Loucy (cell line): ENCODE measurements at regions not wholly inside any gene's neighbourhood (a gene's known extent, or its start where the extent isn't known, plus 50 kb on each side); places are given as distances from the start of the nearest gene placed in this dataset.

Experiments used
- H2AFZ ChIP-seq: fragments of 200-600 bp; sonication (generic); 2 replicates; pipeline ENCODE4 v1.6.0; 2016; ENCODE audit warnings: antibody characterized with exemption, mild to moderate bottlenecking, low read length, moderate library complexity
- H3F3A ChIP-seq: fragments of 200-600 bp; 2 replicates; pipeline ENCODE4 v1.6.0; 2016; ENCODE audit warnings: antibody characterized with exemption, low read depth, mild to moderate bottlenecking
- H3K27me3 ChIP-seq: fragments of 200-600 bp; sonication (generic); 2 replicates; pipeline ENCODE4 v1.6.1; 2014; ENCODE audit warnings: low read length, mild to moderate bottlenecking; ENCODE audit not compliant: insufficient read depth, poor library complexity, severe bottlenecking
- H3K36me3 ChIP-seq: fragments of 200-600 bp; sonication (generic); 2 replicates; pipeline ENCODE4 v1.6.1; 2016; ENCODE audit warnings: low read length; ENCODE audit not compliant: insufficient read depth
- H3K4me1 ChIP-seq: fragments of 200-600 bp; sonication (generic); 2 replicates; pipeline ENCODE4 v1.5.1; 2014; ENCODE audit warnings: low read length, mild to moderate bottlenecking; ENCODE audit not compliant: insufficient read depth, poor library complexity, severe bottlenecking
- H3K4me2 ChIP-seq: fragments of 200-600 bp; sonication (generic); 2 replicates; pipeline ENCODE4 v1.6.0; 2014; ENCODE audit warnings: antibody characterized with exemption, low read length, low read depth, mild to moderate bottlenecking; ENCODE audit not compliant: poor library complexity, severe bottlenecking
- H3K4me3 ChIP-seq: fragments of 200-600 bp; sonication (generic); 2 replicates; pipeline ENCODE4 v1.5.1; 2014; ENCODE audit warnings: low read length, mild to moderate bottlenecking, mixed read lengths; ENCODE audit not compliant: poor library complexity, severe bottlenecking
- H3K79me2 ChIP-seq: fragments of 200-600 bp; sonication (generic); 2 replicates; pipeline ENCODE4 v1.6.1; 2014; ENCODE audit warnings: low read length; ENCODE audit not compliant: insufficient read depth
- H3K9ac ChIP-seq: fragments of 200-600 bp; sonication (generic); 2 replicates; pipeline ENCODE4 v1.6.0; 2014; ENCODE audit warnings: mild to moderate bottlenecking, low read depth, low read length, moderate library complexity; ENCODE audit not compliant: poor library complexity, severe bottlenecking
- H3K9me2 ChIP-seq: fragments of 200-600 bp; sonication (generic); replicated peaks from 2 replicates; pipeline ENCODE4 v1.6.1; 2016; ENCODE audit warnings: low read depth, low read length, mixed read lengths
- H3K9me3 ChIP-seq: fragments of 200-600 bp; sonication (generic); 2 replicates; pipeline ENCODE4 v1.6.1; 2014; ENCODE audit warnings: mild to moderate bottlenecking, antibody characterized with exemption, low read length, low read depth; ENCODE audit not compliant: insufficient read depth
- H4K20me1 ChIP-seq: fragments of 200-600 bp; sonication (generic); 2 replicates; pipeline ENCODE4 v1.6.0; 2014; ENCODE audit warnings: antibody characterized with exemption, low read length, mild to moderate bottlenecking; ENCODE audit not compliant: insufficient read depth, poor library complexity, severe bottlenecking
- EZH2phosphoT487 ChIP-seq: fragments of 200-600 bp; IDR thresholded peaks from 2 replicates; pipeline ENCODE4 v1.6.1; 2018; ENCODE audit warnings: antibody characterized with exemption, mild to moderate bottlenecking, moderate library complexity, borderline replicate concordance
- TF ChIP-seq, protein P1 (sequence below): fragments of 200-600 bp; sonication (generic); conservative IDR thresholded peaks from 2 replicates; pipeline ENCODE4 v1.5.1; 2014; ENCODE audit warnings: mild to moderate bottlenecking, antibody characterized with exemption, low read length

- no peak overlapping the region for H3K4me2 ChIP-seq
- no peaks in the 10 kb centered on the region for H3K79me2 ChIP-seq
- no peaks in the 10 kb centered on the region for H3F3A ChIP-seq
- H3K4me3 ChIP-seq: no peak overlapping the region
- H3K27me3 ChIP-seq: no peaks in the 10 kb centered on the region
- no peaks in the 10 kb centered on the region for H4K20me1 ChIP-seq
- no peaks in the 10 kb centered on the region for H3K4me1 ChIP-seq
- H3K9me3 ChIP-seq: no peaks in the 10 kb centered on the region
- H2AFZ ChIP-seq: no peak overlapping the region
- no peak overlapping the region for H3K9ac ChIP-seq
- TF ChIP-seq, protein P1, sequence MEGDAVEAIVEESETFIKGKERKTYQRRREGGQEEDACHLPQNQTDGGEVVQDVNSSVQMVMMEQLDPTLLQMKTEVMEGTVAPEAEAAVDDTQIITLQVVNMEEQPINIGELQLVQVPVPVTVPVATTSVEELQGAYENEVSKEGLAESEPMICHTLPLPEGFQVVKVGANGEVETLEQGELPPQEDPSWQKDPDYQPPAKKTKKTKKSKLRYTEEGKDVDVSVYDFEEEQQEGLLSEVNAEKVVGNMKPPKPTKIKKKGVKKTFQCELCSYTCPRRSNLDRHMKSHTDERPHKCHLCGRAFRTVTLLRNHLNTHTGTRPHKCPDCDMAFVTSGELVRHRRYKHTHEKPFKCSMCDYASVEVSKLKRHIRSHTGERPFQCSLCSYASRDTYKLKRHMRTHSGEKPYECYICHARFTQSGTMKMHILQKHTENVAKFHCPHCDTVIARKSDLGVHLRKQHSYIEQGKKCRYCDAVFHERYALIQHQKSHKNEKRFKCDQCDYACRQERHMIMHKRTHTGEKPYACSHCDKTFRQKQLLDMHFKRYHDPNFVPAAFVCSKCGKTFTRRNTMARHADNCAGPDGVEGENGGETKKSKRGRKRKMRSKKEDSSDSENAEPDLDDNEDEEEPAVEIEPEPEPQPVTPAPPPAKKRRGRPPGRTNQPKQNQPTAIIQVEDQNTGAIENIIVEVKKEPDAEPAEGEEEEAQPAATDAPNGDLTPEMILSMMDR: no peak
- no peak for TF ChIP-seq EZH2phosphoT487
- no peaks in the 10 kb centered on the region for H3K9me2 ChIP-seq
- H3K36me3 ChIP-seq: no peaks in the 10 kb centered on the region
These were observed 53.9 kb upstream of the SHISAL1 start for GRCh38 chr22:44366372-44367300.

DNA sequence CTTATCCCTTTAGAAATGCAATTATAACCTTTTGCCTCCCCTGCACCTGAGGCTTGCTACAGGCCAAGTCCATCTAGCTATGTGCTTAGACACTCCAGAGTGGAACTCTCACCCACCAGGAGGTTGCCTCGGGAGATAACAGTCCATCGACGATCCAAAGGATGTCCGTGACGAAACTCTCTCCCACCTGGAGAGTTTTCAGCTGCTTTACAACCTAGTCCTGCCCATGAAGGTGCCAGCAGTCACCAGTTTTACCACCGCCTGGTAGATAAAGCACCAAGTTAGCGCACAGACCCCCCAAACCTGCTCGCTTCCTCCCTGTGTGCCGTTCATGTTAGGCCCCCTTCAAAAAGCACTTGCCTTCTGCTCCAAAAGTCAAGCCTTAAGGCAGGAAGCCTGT is 53.1 kb upstream of the SHISAL1 start:
- Histone ChIP-seq H3F3A (no peaks in the 10 kb centered on the region), H3K4me3 (no peak overlapping the region), H3K4me1 (no peaks in the 10 kb centered on the region), H3K4me2 (no peak overlapping the region), H3K79me2 (no peaks in the 10 kb centered on the region), H3K9ac (no peak overlapping the region), H3K36me3 (no peaks in the 10 kb centered on the region), H3K27me3 (no peaks in the 10 kb centered on the region), H3K9me3 (no peaks in the 10 kb centered on the region), H2AFZ (no peak overlapping the region), H4K20me1 (no peaks in the 10 kb centered on the region), H3K9me2 (no peaks in the 10 kb centered on the region)
- no peak for TF ChIP-seq EZH2phosphoT487
- TF ChIP-seq, protein P1: no peak

DNA sequence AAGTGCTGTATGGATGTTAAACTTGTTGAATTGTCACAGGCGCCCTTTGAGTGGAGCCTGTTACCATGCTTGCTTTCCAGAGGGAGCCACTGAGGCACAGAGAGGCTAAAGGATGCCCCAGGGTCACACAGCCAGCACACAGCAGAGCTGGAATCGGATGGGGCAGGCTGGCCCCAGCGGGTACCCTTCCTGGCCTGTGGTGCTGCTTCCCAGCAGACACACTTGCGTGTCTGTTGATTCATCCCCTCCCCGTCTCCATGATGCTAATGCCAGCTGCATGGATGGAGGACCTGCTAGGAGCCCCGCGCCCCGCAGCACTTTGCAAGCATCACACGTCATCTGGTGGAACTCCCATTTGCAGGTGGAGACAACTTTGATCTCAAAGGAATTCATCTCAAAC is 52.4 kb upstream of the SHISAL1 start:
- Histone ChIP-seq H3K79me2 (no peaks in the 10 kb centered on the region), H4K20me1 (no peaks in the 10 kb centered on the region), H3K9ac (no peak overlapping the region), H3K27me3 (no peaks in the 10 kb centered on the region), H3K9me2 (no peaks in the 10 kb centered on the region), H2AFZ (no peak overlapping the region), H3K4me1 (no peaks in the 10 kb centered on the region), H3K4me2 (no peak overlapping the region), H3F3A (no peaks in the 10 kb centered on the region), H3K36me3 (no peaks in the 10 kb centered on the region), H3K4me3 (no peak overlapping the region), H3K9me3 (no peaks in the 10 kb centered on the region)
- TF ChIP-seq EZH2phosphoT487: no peak
- TF ChIP-seq, protein P1: no peak
